Breast epithelium (tissue), 3 donors: ENCODE measurements at regions not wholly inside any gene's neighbourhood (a gene's known extent, or its start where the extent isn't known, plus 50 kb on each side); places are given as distances from the start of the nearest gene placed in this dataset.

ENCODE experiments used
- POLR2A ChIP-seq: fragments of 450-650 bp; IDR thresholded peaks from one replicate; pipeline ENCODE4 v1.6.1; 2016; ENCODE audit warnings: antibody characterized with exemption, mild to moderate bottlenecking, moderate library complexity
- POLR2AphosphoS5 ChIP-seq, 3 donors: sonication (generic); formaldehyde crosslinking; IDR thresholded peaks; one replicate each; pipeline ENCODE4 v1.6.1; 2017; ENCODE audit warnings: antibody characterized with exemption in 3 of 3
- TF ChIP-seq, protein P1 (sequence below), 3 donors: fragments of 450-650 bp; IDR thresholded peaks; one replicate each; pipeline ENCODE4 v1.5.1; 2016 to 2017; ENCODE audit warnings: antibody characterized with exemption in 3 of 3, mild to moderate bottlenecking in 3 of 3, moderate library complexity in 3 of 3

DNA sequence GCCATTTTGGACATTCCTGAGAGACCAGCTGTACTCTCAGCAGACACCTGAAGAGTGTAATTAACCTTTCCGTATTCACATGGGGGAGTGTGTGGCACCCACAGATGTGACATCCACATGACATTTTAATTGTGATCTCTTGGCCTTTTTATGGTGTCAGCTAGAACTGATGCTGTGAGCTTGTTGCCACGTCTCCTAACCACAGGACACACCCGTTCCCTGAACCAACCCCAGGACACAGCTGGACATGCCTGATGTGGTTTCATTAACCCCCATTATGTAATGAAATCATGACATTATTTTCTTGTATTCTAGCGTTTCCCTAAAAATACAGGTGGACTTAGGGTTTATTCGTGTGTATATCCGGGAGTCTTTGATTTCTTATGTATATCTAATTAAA lies 1036.1 kb downstream of the TMEM121 start:
- TF ChIP-seq POLR2A (no peak), POLR2AphosphoS5 (IDR thresholded peaks at IDR 0.05) (no peak)
- TF ChIP-seq, protein P1, sequence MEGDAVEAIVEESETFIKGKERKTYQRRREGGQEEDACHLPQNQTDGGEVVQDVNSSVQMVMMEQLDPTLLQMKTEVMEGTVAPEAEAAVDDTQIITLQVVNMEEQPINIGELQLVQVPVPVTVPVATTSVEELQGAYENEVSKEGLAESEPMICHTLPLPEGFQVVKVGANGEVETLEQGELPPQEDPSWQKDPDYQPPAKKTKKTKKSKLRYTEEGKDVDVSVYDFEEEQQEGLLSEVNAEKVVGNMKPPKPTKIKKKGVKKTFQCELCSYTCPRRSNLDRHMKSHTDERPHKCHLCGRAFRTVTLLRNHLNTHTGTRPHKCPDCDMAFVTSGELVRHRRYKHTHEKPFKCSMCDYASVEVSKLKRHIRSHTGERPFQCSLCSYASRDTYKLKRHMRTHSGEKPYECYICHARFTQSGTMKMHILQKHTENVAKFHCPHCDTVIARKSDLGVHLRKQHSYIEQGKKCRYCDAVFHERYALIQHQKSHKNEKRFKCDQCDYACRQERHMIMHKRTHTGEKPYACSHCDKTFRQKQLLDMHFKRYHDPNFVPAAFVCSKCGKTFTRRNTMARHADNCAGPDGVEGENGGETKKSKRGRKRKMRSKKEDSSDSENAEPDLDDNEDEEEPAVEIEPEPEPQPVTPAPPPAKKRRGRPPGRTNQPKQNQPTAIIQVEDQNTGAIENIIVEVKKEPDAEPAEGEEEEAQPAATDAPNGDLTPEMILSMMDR (IDR thresholded peaks at IDR 0.05) = no peak
